ENCODE measurements at regions not wholly inside any gene's neighbourhood (a gene's known extent, or its start where the extent isn't known, plus 50 kb on each side); places are given as distances from the start of the nearest gene placed in this dataset.

- TF ChIP-seq CTCF (IDR thresholded peaks at IDR 0.05): no peak
- TF ChIP-seq EZH2phosphoT487 (IDR thresholded peaks at IDR 0.05): no peak
Observed at GRCh38 chr13:84525865-84526264, 643.6 kb upstream of the SLITRK1 start.
